ENCODE measurements at regions not wholly inside any gene's neighbourhood (a gene's known extent, or its start where the extent isn't known, plus 50 kb on each side); places are given as distances from the start of the nearest gene placed in this dataset.
"Not testable (repeated sequence)": the region's sequence is repeated elsewhere in the genome, so short reads cannot be mapped to it uniquely, and the experiment has no call there.

- TF ChIP-seq CTCF (IDR thresholded peaks at IDR 0.05) (no peak), POLR2A (IDR thresholded peaks at IDR 0.05) (no peak)
Measured at GRCh38 chr5:40354171-40354570, 325.5 kb upstream of the PTGER4 start.

GRCh38 chr5:40353442-40353841 is 326.3 kb upstream of the PTGER4 start:
- intact Hi-C loops (cut with DNase I; ENCODE audit: low total_unique reads), result no loop called here
- Histone ChIP-seq H3K27ac (no peak overlapping the region), H3K4me3 (no peak overlapping the region), H3K36me3 (no peaks in the 10 kb centered on the region), H3K9me3 (no peaks in the 10 kb centered on the region), H3K27me3 (no peaks in the 10 kb centered on the region), H3K4me1 (no peaks in the 10 kb centered on the region)
- no peak for DNase-seq
- TF ChIP-seq POLR2A (IDR thresholded peaks at IDR 0.05) (no peak), CTCF (IDR thresholded peaks at IDR 0.05) (no peak)

More at GRCh38 chr5:40354171-40354570, 325.5 kb upstream of the PTGER4 start:
- intact Hi-C loops (cut with DNase I; ENCODE audit: low total_unique reads), result no loop called here
- DNase-seq, result no peak
- no peaks in the 10 kb centered on the region for H3K27me3 ChIP-seq
- no peak overlapping the region for H3K4me3 ChIP-seq
- H3K9me3 ChIP-seq, result no peaks in the 10 kb centered on the region
- no peaks in the 10 kb centered on the region for H3K36me3 ChIP-seq
- H3K27ac ChIP-seq, result no peak overlapping the region
- no peaks in the 10 kb centered on the region for H3K4me1 ChIP-seq

GRCh38 chr5:40347981-40348725 is 331.6 kb upstream of the PTGER4 start:
- Histone ChIP-seq H3K4me3 (no peak overlapping the region), H3K27me3 (no peaks in the 10 kb centered on the region), H3K4me1 (no peaks in the 10 kb centered on the region), H3K27ac (no peak overlapping the region), H3K9me3 (no peaks in the 10 kb centered on the region), H3K36me3 (no peaks in the 10 kb centered on the region)
- intact Hi-C loops (cut with DNase I; ENCODE audit: low total_unique reads), result no loop called here
- no peak for DNase-seq
- TF ChIP-seq CTCF (IDR thresholded peaks at IDR 0.05), result no peak
- TF ChIP-seq POLR2A (IDR thresholded peaks at IDR 0.05), result no peak

- H3K36me3 ChIP-seq, result no peaks in the 10 kb centered on the region
- H3K4me1 ChIP-seq, result no peaks in the 10 kb centered on the region
- no peak overlapping the region for H3K4me3 ChIP-seq
- DNase-seq, result no peak
- intact Hi-C loops (cut with DNase I; ENCODE audit: low total_unique reads), result no loop called here
- H3K27me3 ChIP-seq, result no peaks in the 10 kb centered on the region
- no peak for TF ChIP-seq CTCF (IDR thresholded peaks at IDR 0.05)
- TF ChIP-seq POLR2A (IDR thresholded peaks at IDR 0.05), result no peak
- no peak overlapping the region for H3K27ac ChIP-seq
- no peaks in the 10 kb centered on the region for H3K9me3 ChIP-seq
Measured at GRCh38 chr5:40346901-40347300, 332.8 kb upstream of the PTGER4 start.

GRCh38 chr5:40338434-40338833 is 341.3 kb upstream of the PTGER4 start:
- H3K27ac ChIP-seq; H3K4me3 ChIP-seq; DNase-seq; H3K36me3 ChIP-seq; H3K9me3 ChIP-seq; H3K27me3 ChIP-seq; H3K4me1 ChIP-seq; intact Hi-C loops (cut with DNase I; ENCODE audit: low total_unique reads): not testable (repeated sequence)

GRCh38 chr5:40334242-40334635 is 345.5 kb upstream of the PTGER4 start:
- intact Hi-C loops (cut with DNase I; ENCODE audit: low total_unique reads), result no loop called here
- no peaks in the 10 kb centered on the region for H3K27me3 ChIP-seq
- H3K4me3 ChIP-seq, result no peak overlapping the region
- TF ChIP-seq CTCF (IDR thresholded peaks at IDR 0.05), result no peak
- no peak for TF ChIP-seq POLR2A (IDR thresholded peaks at IDR 0.05)
- no peaks in the 10 kb centered on the region for H3K4me1 ChIP-seq
- H3K27ac ChIP-seq, result no peak overlapping the region
- H3K36me3 ChIP-seq, result no peaks in the 10 kb centered on the region
- no peaks in the 10 kb centered on the region for H3K9me3 ChIP-seq
- no peak for DNase-seq

All from uterus (tissue), 3 donors.